ENCODE measurements at regions not wholly inside any gene's neighbourhood (a gene's known extent, or its start where the extent isn't known, plus 50 kb on each side); places are given as distances from the start of the nearest gene placed in this dataset.

DNA sequence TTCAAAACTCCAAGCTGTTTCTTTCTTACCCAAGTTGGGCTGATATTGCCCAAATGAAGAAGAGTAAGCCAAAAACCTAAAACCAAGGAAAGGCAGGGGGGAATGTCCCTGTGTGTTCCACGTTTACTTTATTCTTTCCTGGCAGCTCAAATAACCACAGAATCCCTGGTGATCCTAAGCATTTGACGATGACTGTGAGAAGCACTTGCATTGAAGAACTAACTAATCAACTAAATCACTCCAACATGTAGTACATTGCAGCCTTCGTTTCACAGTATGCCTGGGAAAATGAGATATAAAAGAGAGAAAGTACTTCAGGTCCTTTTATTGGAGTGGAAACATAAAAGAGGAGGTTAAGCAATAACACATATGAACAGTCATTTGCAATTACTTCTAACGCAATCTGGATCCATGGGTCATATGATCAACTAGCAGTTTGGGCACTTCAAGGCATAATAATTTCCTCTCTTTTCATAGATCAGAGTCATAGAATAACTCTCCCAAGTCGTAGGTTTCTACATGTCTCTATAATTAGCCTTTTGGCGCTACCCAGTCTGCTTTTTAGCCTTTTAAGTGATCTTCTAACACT, 338.4 kb downstream of the TMEM167A start:
- TF ChIP-seq, protein P1, sequence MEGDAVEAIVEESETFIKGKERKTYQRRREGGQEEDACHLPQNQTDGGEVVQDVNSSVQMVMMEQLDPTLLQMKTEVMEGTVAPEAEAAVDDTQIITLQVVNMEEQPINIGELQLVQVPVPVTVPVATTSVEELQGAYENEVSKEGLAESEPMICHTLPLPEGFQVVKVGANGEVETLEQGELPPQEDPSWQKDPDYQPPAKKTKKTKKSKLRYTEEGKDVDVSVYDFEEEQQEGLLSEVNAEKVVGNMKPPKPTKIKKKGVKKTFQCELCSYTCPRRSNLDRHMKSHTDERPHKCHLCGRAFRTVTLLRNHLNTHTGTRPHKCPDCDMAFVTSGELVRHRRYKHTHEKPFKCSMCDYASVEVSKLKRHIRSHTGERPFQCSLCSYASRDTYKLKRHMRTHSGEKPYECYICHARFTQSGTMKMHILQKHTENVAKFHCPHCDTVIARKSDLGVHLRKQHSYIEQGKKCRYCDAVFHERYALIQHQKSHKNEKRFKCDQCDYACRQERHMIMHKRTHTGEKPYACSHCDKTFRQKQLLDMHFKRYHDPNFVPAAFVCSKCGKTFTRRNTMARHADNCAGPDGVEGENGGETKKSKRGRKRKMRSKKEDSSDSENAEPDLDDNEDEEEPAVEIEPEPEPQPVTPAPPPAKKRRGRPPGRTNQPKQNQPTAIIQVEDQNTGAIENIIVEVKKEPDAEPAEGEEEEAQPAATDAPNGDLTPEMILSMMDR (IDR thresholded peaks at IDR 0.05; ENCODE audit: insufficient read depth, low read length, missing control alignments), result no peak
- DNase-seq (ENCODE audit: low read depth, low spot score), result no peak
- no peak overlapping the region for H3K4me3 ChIP-seq (ENCODE audit: low read depth, low read length)
- ChIA-PET POLR2A (no interaction called here), CTCF (no interaction called here)

DNA sequence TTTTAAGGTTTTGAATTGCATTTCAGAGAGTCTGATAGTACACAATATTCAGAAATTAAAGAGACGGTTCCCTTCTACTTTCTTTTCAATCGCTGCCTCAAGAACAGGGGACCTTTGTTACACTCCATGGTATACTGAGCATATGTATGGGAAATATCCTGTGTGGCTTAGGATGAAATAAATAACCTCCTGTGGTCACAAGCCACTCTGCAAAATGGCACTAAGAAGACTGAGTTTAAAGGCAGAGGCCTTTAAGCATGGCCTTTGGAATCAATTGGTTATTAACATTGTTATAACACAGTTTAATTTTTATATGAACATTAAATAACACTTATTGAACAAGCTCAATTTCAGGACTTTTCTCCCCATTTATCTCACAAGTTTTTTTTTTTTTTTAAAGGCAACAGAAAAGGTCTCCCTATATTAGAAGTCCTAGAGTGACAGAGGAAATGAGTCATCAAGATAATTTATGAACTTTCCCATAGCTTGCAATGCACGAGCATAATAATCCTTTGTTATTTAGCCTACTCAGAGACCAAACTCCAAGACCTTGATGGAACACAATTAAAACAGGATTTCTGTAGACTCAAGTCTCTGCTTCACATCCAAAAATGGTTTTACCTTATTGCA, 341.9 kb downstream of the TMEM167A start:
- no peak overlapping the region for H3K4me3 ChIP-seq (ENCODE audit: low read depth, low read length)
- POLR2A ChIA-PET, result no interaction called here
- CTCF ChIA-PET, result no interaction called here
- DNase-seq (ENCODE audit: low read depth, low spot score), result no peak
- TF ChIP-seq, protein P1 (IDR thresholded peaks at IDR 0.05; ENCODE audit: insufficient read depth, low read length, missing control alignments), result no peak

DNA sequence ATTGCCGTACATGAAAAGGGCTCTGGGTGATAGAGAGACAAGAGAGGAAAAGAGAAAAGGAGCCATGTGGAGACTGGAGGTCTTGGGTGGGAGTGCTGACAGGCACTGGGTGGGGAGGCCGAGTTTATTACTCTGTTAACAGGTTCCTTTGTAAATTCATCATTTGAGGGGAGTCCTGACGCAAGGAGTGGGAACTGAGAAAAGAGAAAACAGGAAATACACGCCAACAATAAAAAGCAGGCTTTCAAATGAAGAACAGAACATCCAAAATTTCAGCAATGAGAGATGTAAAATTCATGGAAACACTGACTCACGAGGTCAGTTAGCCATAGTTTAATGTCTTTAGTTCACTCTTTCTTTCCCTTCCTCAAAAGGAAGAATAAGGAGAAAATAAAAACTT, 342.8 kb downstream of the TMEM167A start:
- no peak for DNase-seq (ENCODE audit: low read depth, low spot score)
- ChIA-PET POLR2A (no interaction called here), CTCF (no interaction called here)

DNA sequence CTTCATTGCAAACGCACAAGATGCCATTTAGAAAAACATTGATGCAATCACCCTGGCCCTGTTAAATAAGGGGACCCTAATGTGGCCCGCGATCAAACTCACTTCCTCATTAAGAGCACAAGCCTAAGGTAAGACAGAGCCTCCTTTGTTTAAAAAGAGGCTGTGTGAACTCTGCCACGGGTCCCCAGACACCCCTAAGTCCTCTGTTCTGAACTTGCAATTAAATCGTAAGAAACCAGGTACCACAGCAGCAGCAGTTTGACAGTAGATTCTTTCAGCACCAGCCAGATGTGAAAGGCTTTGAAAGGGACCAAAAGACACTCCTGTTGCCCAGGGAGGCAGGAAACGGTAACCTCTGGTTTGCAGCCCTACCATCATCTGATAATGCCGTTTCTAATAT, 346.3 kb downstream of the TMEM167A start:
- no peak overlapping the region for H3K4me3 ChIP-seq (ENCODE audit: low read depth, low read length)
- POLR2A ChIA-PET, result no interaction called here
- CTCF ChIA-PET, result no interaction called here
- DNase-seq (ENCODE audit: low read depth, low spot score), result no peak
- TF ChIP-seq, protein P1 (IDR thresholded peaks at IDR 0.05; ENCODE audit: insufficient read depth, low read length, missing control alignments), result no peak

More for the DNA sequence above, 342.8 kb downstream of the TMEM167A start:
- H3K4me3 ChIP-seq (ENCODE audit: low read depth, low read length), result no peak overlapping the region
- TF ChIP-seq, protein P1 (IDR thresholded peaks at IDR 0.05; ENCODE audit: insufficient read depth, low read length, missing control alignments), result no peak

DNA sequence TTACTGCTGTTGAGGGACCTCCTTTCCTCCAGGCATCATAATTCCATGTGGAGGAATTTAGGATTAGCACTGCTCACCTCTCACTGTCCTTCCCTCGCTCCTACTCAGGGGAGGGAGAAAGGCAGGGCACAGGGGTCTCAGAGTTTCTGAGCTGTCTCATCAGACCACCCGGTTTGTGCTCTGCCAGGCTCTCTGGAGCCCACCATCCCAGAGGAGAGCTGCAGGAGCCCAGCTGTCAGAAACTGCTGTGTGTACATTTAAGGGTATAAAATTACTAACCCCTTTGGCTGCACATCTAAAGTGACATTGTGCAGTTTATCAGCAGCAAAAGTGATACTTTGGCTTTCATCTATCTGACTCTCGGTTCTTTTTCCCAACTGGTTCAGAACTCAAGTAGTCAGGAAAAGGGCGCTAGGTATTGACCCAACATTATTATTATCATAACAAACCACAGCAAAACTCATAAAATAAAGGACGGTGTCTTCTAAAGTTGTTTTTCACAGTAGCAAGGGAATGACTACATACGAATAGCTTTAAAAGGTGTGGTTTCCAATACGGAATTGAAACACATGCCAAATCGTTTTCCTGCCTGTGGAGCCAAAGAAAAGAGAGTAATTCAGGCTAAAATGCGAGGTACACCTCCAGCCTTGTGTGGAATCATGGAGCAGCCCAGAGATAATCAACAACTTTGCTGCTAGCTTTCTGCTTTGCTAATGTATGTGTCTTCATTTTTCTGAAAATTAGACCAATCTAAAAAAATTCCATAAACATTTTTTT, 348.1 kb downstream of the TMEM167A start:
- TF ChIP-seq, protein P1 (IDR thresholded peaks at IDR 0.05; ENCODE audit: insufficient read depth, low read length, missing control alignments), result no peak
- ChIA-PET CTCF (no interaction called here), POLR2A (no interaction called here)
- no peak for DNase-seq (ENCODE audit: low read depth, low spot score)
- H3K4me3 ChIP-seq (ENCODE audit: low read depth, low read length), result no peak overlapping the region

DNA sequence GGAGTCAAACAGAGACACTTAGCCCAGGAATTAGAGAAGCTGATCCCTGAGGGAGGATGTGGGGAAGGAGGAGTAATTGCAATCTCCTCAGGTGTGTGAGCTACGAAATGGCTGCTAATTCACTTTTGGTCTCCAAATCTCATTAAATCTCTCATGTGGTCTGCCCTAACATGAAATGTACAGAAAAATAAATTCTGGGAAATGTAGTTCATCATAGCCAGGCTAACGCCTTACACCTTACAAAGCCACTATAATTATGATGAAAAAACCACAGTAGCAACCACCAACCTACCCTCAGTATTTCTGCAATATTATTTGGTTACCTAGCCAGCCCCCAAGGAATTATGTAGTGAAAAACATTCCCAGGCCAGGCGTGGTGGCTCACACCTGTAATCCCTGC, 354.0 kb downstream of the TMEM167A start:
- CTCF ChIA-PET, result no interaction called here
- TF ChIP-seq, protein P1 (IDR thresholded peaks at IDR 0.05; ENCODE audit: insufficient read depth, low read length, missing control alignments), result no peak
- no peak for DNase-seq (ENCODE audit: low read depth, low spot score)
- POLR2A ChIA-PET, result no interaction called here
- no peak overlapping the region for H3K4me3 ChIP-seq (ENCODE audit: low read depth, low read length)
